ENCODE measurements at regions not wholly inside any gene's neighbourhood (a gene's known extent, or its start where the extent isn't known, plus 50 kb on each side); places are given as distances from the start of the nearest gene placed in this dataset.

GRCh38 chr6:150670311-150670710 is 70.6 kb downstream of the PLEKHG1 start:
- 94 to 98% methylated on average over 7 of the region's 7 CpGs for WGBS, 2 donors
- intact Hi-C loops (cut with DNase I; ENCODE audit: low total_unique reads) = no loop called here

GRCh38 chr6:150672800-150673199 is 73.1 kb downstream of the PLEKHG1 start:
- Histone ChIP-seq H3K9me3 (no peaks in the 10 kb centered on the region), H3K27ac (no peak overlapping the region), H3K27me3 (no peaks in the 10 kb centered on the region), H3K4me3 (no peak overlapping the region), H3K4me1 (peaks cover 12% of the 10 kb centered on the region), H3K36me3 (ENCODE audit: low read depth, missing control alignments) (no peaks in the 10 kb centered on the region)
- WGBS, 2 donors = 39 to 45% methylated on average over 2 of the region's 2 CpGs
- TF ChIP-seq CTCF (IDR thresholded peaks at IDR 0.05) = no peak
- TF ChIP-seq POLR2A (IDR thresholded peaks at IDR 0.05) = no peak
- DNase-seq = no peak
- intact Hi-C loops (cut with DNase I; ENCODE audit: low total_unique reads) = no loop called here

More at GRCh38 chr6:150670311-150670710, 70.6 kb downstream of the PLEKHG1 start:
- H3K36me3 ChIP-seq (ENCODE audit: low read depth, missing control alignments) = no peaks in the 10 kb centered on the region
- H3K4me3 ChIP-seq = no peak overlapping the region
- no peaks in the 10 kb centered on the region for H3K27me3 ChIP-seq
- TF ChIP-seq CTCF (IDR thresholded peaks at IDR 0.05) (peak in 1 of 3 experiments; percentile 7), POLR2A (IDR thresholded peaks at IDR 0.05) (no peak)
- no peak overlapping the region for H3K27ac ChIP-seq
- peaks cover 18% of the 10 kb centered on the region for H3K4me1 ChIP-seq
- no peaks in the 10 kb centered on the region for H3K9me3 ChIP-seq
- no peak for DNase-seq

GRCh38 chr6:150673720-150674346 is 74.1 kb downstream of the PLEKHG1 start:
- H3K27ac ChIP-seq = no peak overlapping the region
- no peaks in the 10 kb centered on the region for H3K36me3 ChIP-seq (ENCODE audit: low read depth, missing control alignments)
- TF ChIP-seq POLR2A (IDR thresholded peaks at IDR 0.05) (no peak), CTCF (IDR thresholded peaks at IDR 0.05) (no peak)
- no peak overlapping the region for H3K4me3 ChIP-seq
- H3K27me3 ChIP-seq = no peaks in the 10 kb centered on the region
- peaks cover 3% of the 10 kb centered on the region for H3K4me1 ChIP-seq
- DNase-seq = no peak
- WGBS, 2 donors = 88 to 93% methylated on average over 9 of the region's 9 CpGs
- intact Hi-C loops (cut with DNase I; ENCODE audit: low total_unique reads) = no loop called here
- no peaks in the 10 kb centered on the region for H3K9me3 ChIP-seq

- no peaks in the 10 kb centered on the region for H3K27me3 ChIP-seq
- no peak overlapping the region for H3K27ac ChIP-seq
- no peaks in the 10 kb centered on the region for H3K9me3 ChIP-seq
- 80 to 86% methylated on average over 4 of the region's 4 CpGs for WGBS, 2 donors
- DNase-seq = no peak
- intact Hi-C loops (cut with DNase I; ENCODE audit: low total_unique reads) = no loop called here
- TF ChIP-seq POLR2A (IDR thresholded peaks at IDR 0.05) = no peak
- TF ChIP-seq CTCF (IDR thresholded peaks at IDR 0.05) = no peak
- H3K4me3 ChIP-seq = no peak overlapping the region
- H3K4me1 ChIP-seq = no peaks in the 10 kb centered on the region
- H3K36me3 ChIP-seq (ENCODE audit: low read depth, missing control alignments) = no peaks in the 10 kb centered on the region
Measured at GRCh38 chr6:150676344-150676743, 76.7 kb downstream of the PLEKHG1 start.

GRCh38 chr6:150676772-150677171 is 77.1 kb downstream of the PLEKHG1 start:
- no peak overlapping the region for H3K4me3 ChIP-seq
- 95 to 98% methylated on average over 2 of the region's 2 CpGs for WGBS, 2 donors

More at GRCh38 chr6:150676772-150677171, 77.1 kb downstream of the PLEKHG1 start:
- Histone ChIP-seq H3K9me3 (no peaks in the 10 kb centered on the region), H3K4me1 (no peaks in the 10 kb centered on the region), H3K27ac (no peak overlapping the region), H3K27me3 (no peaks in the 10 kb centered on the region), H3K36me3 (ENCODE audit: low read depth, missing control alignments) (no peaks in the 10 kb centered on the region)
- intact Hi-C loops (cut with DNase I; ENCODE audit: low total_unique reads) = no loop called here
- TF ChIP-seq POLR2A (IDR thresholded peaks at IDR 0.05) (no peak), CTCF (IDR thresholded peaks at IDR 0.05) (no peak)
- DNase-seq = no peak

Data from testis (tissue), 2 donors.